HG03571 (cell line): ENCODE measurements at regions not wholly inside any gene's neighbourhood (a gene's known extent, or its start where the extent isn't known, plus 50 kb on each side); places are given as distances from the start of the nearest gene placed in this dataset.
A peak's percentile ranks its signal among the peaks of the same experiment; 100 is the strongest.

ENCODE experiments used
- ATAC-seq: cut with Tn5 transposase; IDR thresholded peaks from one replicate; pipeline ENCODE4 v1.9.1; 2021; ENCODE audit not compliant: unreplicated experiment

- peak; percentile 56 for ATAC-seq
Observed at GRCh38 chr9:115209601-115210306, 91.8 kb upstream of the TNC start.

- ATAC-seq: no peak
Observed at GRCh38 chr9:115210699-115211098, 92.7 kb upstream of the TNC start.

GRCh38 chr9:115211413-115212124 is 93.6 kb upstream of the TNC start:
- peak; percentile 59 for ATAC-seq

GRCh38 chr9:115212125-115212605 is 94.2 kb upstream of the TNC start:
- ATAC-seq: no peak

- no peak for ATAC-seq
Observed at GRCh38 chr9:115212832-115213231, 94.9 kb upstream of the TNC start.

GRCh38 chr9:115213818-115214334 is 95.9 kb upstream of the TNC start:
- no peak for ATAC-seq

- ATAC-seq: no peak
Observed at GRCh38 chr9:115216873-115217272, 98.9 kb upstream of the TNC start.

- ATAC-seq: no peak
Observed at GRCh38 chr9:115220319-115221005, 102.5 kb upstream of the TNC start.

GRCh38 chr9:115223471-115223870 is 105.5 kb upstream of the TNC start:
- no peak for ATAC-seq

- ATAC-seq: no peak
Observed at GRCh38 chr9:115225459-115226116, 107.6 kb upstream of the TNC start.

GRCh38 chr9:115226152-115226551 is 108.2 kb upstream of the TNC start:
- ATAC-seq: no peak

- no peak for ATAC-seq
Observed at GRCh38 chr9:115229496-115229895, 111.5 kb upstream of the TNC start.

- no peak for ATAC-seq
Observed at GRCh38 chr9:115230924-115231515, 113.1 kb upstream of the TNC start.

GRCh38 chr9:115232181-115232774 is 114.3 kb upstream of the TNC start:
- no peak for ATAC-seq

- ATAC-seq: peak; percentile 90
Observed at GRCh38 chr9:115234094-115234493, 116.1 kb upstream of the TNC start.

GRCh38 chr9:115235221-115235620 is 117.3 kb upstream of the TNC start:
- no peak for ATAC-seq

GRCh38 chr9:115237385-115237998 is 119.5 kb upstream of the TNC start:
- ATAC-seq: no peak

GRCh38 chr9:115240676-115241075 is 122.7 kb upstream of the TNC start:
- no peak for ATAC-seq

- ATAC-seq: no peak
Observed at GRCh38 chr9:115241641-115242040, 123.7 kb upstream of the TNC start.

- no peak for ATAC-seq
Observed at GRCh38 chr9:115249488-115249887, 131.5 kb upstream of the TNC start.
